Stomach (tissue), 4 donors: ENCODE measurements at regions not wholly inside any gene's neighbourhood (a gene's known extent, or its start where the extent isn't known, plus 50 kb on each side); places are given as distances from the start of the nearest gene placed in this dataset.

Source experiments
- EP300 ChIP-seq: sonication (generic); formaldehyde crosslinking; IDR thresholded peaks from one replicate; pipeline ENCODE4 v1.6.1; 2017; ENCODE audit warnings: antibody characterized with exemption
- POLR2A ChIP-seq, 4 donors: fragments of 450-650 bp; IDR thresholded peaks; one replicate each; pipeline ENCODE4 v1.6.1; 2016; ENCODE audit warnings: antibody characterized with exemption in 4 of 4, control low read depth in 2 of 4, mild to moderate bottlenecking in 1 of 4, moderate library complexity in 1 of 4
- POLR2AphosphoS5 ChIP-seq, 3 donors: sonication (generic); formaldehyde crosslinking; IDR thresholded peaks; one replicate each; pipeline ENCODE4 v1.6.1; 2016; ENCODE audit warnings: antibody characterized with exemption in 3 of 3
- TF ChIP-seq, protein P1 (sequence below), 7 experiments: fragments of 450-650 bp in 4 of 7; fragments of 200-600 bp in 3 of 7; sonication (generic) in 3 of 7; IDR thresholded peaks; one replicate each; pipeline ENCODE4 v1.5.1; 2016 to 2019; ENCODE audit warnings: antibody characterized with exemption in 7 of 7, control low read depth in 2 of 7, mild to moderate bottlenecking in 1 of 7

DNA sequence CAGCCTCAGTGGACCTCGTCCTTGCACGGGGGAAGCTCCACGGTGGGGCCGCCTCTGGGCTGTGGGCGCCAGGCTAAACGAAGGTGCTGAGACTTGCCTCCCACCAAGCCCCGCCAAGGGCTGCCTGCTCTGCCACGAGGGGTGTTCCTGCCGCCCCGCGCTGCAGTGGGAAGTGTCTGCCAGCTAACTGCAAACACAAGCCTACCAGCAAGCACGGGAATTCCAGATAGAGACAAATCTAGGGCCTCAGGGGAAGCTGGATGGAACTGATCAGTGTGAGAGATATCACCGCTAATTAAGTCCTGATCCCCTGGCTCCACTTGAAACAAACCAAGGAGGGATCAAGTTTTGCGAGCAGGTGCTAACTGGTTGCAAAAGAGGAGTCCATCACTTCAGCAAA is 181.6 kb upstream of the LEF1 start:
- TF ChIP-seq, protein P1, sequence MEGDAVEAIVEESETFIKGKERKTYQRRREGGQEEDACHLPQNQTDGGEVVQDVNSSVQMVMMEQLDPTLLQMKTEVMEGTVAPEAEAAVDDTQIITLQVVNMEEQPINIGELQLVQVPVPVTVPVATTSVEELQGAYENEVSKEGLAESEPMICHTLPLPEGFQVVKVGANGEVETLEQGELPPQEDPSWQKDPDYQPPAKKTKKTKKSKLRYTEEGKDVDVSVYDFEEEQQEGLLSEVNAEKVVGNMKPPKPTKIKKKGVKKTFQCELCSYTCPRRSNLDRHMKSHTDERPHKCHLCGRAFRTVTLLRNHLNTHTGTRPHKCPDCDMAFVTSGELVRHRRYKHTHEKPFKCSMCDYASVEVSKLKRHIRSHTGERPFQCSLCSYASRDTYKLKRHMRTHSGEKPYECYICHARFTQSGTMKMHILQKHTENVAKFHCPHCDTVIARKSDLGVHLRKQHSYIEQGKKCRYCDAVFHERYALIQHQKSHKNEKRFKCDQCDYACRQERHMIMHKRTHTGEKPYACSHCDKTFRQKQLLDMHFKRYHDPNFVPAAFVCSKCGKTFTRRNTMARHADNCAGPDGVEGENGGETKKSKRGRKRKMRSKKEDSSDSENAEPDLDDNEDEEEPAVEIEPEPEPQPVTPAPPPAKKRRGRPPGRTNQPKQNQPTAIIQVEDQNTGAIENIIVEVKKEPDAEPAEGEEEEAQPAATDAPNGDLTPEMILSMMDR (IDR thresholded peaks at IDR 0.05): no peak
- TF ChIP-seq POLR2A (IDR thresholded peaks at IDR 0.05) (no peak), POLR2AphosphoS5 (IDR thresholded peaks at IDR 0.05) (no peak), EP300 (no peak)
